Adipocyte (in vitro differentiated cells): ENCODE measurements at regions not wholly inside any gene's neighbourhood (a gene's known extent, or its start where the extent isn't known, plus 50 kb on each side); places are given as distances from the start of the nearest gene placed in this dataset.

ENCODE experiments used
- DNase-seq: peaks from one replicate; pipeline ENCODE4 v3.0.0-alpha.2; 2015; ENCODE audit warnings: low read depth
- H3K27me3 ChIP-seq: replicated peaks from 2 replicates; pipeline ENCODE4 v1.7.0; 2013; ENCODE audit warnings: mild to moderate bottlenecking, low read length, moderate library complexity; ENCODE audit not compliant: control insufficient read depth, insufficient read depth
- H3K36me3 ChIP-seq: 2 replicates; pipeline ENCODE4 v1.7.0; 2013; ENCODE audit warnings: low read length, mild to moderate bottlenecking, moderate library complexity; ENCODE audit not compliant: control insufficient read depth, insufficient read depth, severe bottlenecking
- H3K4me1 ChIP-seq: 2 replicates; pipeline ENCODE4 v1.7.0; 2013; ENCODE audit warnings: mild to moderate bottlenecking, low read length, moderate library complexity; ENCODE audit not compliant: control insufficient read depth, insufficient read depth
- H3K4me3 ChIP-seq: 2 replicates; pipeline ENCODE4 v1.7.0; 2013; ENCODE audit warnings: mild to moderate bottlenecking, low read length, moderate library complexity
- H3K9ac ChIP-seq: 2 replicates; pipeline ENCODE4 v1.7.0; 2013; ENCODE audit warnings: mild to moderate bottlenecking, low read length, moderate library complexity
- H3K9me3 ChIP-seq: 2 replicates; pipeline ENCODE4 v1.7.0; 2013; ENCODE audit warnings: mild to moderate bottlenecking, low read length, moderate library complexity; ENCODE audit not compliant: control insufficient read depth

DNA sequence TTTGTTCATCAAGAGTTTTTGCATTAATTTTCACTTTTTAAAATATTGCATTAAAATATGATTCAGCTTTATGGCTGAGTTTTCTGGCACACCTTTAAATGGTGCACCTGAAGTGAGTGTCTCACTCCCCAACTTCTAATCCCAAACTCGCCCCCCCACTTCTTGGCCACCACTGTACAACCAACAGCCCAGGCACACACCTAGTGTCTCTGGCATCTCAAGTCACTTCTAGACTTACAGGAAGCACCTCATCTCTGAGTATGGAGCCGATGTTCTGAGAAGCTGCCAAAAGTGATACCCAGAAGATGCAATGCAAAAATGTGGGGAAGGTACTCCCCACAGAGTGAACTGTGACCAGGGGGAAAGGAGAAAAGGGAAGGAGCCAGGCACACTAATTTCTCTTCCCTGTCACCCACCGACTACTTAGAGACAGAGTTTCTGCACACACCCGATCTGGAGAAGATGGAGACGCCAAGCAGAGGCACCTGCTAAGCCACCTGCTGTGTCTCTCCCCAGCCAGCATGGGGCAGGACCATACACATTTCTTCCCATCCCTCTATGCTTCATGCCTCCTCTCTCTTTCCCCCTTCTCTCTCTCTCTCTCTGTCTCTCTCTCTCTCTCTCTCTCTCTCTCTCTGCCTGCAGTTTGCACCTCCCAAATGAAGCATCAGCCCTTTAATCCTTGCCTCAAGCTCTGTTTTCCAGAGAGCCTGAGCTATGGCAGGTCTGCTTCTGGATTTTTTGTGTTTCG is 155.3 kb upstream of the ZNF507 start:
- Histone ChIP-seq H3K27me3 (no peaks in the 10 kb centered on the region), H3K9ac (no peak overlapping the region), H3K4me1 (no peaks in the 10 kb centered on the region), H3K36me3 (no peaks in the 10 kb centered on the region), H3K4me3 (no peak overlapping the region), H3K9me3 (peaks cover 2% of the 10 kb centered on the region)
- no peak for DNase-seq

DNA sequence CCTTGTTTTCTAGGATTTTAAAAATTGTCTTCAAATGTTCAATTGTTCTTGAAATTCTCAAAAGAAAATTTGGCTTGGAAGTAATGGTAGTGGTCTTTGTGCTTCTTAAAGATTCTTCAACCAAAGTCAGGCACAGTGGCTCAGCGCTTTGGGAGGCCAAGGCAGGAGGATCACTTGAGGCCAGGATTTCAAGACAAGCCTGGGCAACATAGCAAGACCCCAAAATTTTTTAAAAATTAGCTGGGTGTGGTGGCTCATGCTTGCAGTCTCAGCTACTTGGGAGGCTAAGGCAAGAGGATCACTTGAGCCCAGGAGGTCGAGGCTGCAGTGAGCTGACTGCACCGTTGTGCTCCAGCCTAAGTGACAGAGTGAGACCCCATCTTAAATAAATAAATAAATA is 153.5 kb upstream of the ZNF507 start:
- peaks cover 2% of the 10 kb centered on the region for H3K27me3 ChIP-seq
- H3K9ac ChIP-seq: no peak overlapping the region
- no peak for DNase-seq
- no peaks in the 10 kb centered on the region for H3K4me1 ChIP-seq
- H3K36me3 ChIP-seq: no peaks in the 10 kb centered on the region
- peaks cover 2% of the 10 kb centered on the region for H3K9me3 ChIP-seq
- no peak overlapping the region for H3K4me3 ChIP-seq

DNA sequence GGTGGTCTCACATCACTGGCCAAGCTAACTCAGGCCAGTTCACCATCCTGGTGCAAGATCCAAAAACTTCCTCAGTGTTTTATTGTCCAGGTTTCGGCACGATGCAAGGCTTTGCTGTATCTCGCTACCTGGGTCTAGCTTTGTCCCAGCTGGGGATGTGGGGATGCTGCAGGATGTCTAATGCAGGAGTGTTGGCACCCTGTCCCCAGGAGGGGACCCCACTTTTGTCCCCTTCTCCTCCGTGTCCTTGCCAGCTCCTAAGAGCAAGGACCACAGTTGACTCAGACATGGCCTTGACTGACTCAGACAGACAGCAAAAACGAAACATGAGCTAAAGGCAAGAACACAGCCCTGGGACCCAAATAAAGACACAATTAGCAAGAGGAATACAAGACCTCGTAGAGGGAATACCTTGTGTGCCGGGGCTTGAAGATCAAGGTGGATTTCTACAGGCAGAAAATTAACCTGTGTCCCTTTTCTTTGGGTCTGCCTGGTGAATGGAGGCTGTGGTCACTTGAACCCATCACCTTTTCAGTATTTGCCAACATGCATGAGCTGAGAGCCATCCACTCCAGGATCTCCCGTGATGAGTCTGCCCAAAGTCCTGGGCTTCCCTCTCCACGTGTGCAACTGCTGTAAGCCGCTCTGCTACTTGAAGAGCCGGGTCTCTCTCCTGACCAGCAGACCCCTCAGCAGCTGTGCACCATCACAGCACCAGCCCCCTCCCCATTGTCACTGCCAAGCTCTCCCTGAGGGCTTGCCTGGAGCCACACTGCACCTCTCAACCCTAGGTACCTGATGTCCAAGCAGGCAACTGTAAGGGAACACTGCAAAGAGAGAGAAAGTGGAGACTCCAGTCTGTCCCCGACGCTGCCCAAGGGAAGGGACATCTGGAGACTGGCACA is 149.5 kb upstream of the ZNF507 start:
- Histone ChIP-seq H3K36me3 (no peaks in the 10 kb centered on the region), H3K9me3 (peaks cover 2% of the 10 kb centered on the region), H3K4me1 (no peaks in the 10 kb centered on the region), H3K4me3 (no peak overlapping the region), H3K27me3 (peaks cover 14% of the 10 kb centered on the region), H3K9ac (no peak overlapping the region)
- DNase-seq: no peak

DNA sequence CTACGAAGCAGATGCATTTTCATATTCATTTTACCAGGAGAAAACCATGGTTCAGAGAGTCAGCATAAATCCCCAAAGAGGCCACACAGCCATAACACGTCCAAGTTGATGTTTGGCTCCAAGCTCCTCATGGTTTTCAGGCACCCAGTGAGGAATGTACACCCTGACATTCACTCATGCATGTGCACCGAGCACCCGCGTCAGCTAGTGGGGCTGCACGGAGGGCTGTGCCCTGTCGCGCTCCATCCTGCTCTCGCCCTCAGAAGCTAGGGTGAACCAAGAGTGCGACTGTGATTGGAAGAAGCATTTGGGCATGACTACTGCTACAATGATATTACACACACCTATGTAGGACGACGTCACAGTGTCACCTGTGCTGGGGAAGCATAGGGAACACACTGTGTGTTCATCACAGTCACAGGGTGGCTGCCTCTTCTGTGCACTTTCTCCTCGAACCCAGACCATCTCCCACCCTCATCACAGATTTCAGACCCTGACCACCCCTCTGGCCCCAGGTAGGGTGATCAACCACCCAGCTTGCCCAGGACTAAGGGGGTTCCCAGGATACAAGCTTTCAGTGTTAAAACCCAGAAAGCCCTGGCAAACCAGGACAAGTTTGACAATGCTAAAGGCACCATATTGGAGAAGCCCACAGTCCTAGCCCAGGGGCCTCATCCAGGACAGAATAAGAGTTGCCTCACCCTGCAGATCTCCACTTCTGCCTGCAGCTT is 148.6 kb upstream of the ZNF507 start:
- no peak for DNase-seq
- Histone ChIP-seq H3K9me3 (peaks cover 2% of the 10 kb centered on the region), H3K9ac (no peak overlapping the region), H3K4me3 (no peak overlapping the region), H3K36me3 (no peaks in the 10 kb centered on the region), H3K4me1 (no peaks in the 10 kb centered on the region), H3K27me3 (peaks cover 14% of the 10 kb centered on the region)

DNA sequence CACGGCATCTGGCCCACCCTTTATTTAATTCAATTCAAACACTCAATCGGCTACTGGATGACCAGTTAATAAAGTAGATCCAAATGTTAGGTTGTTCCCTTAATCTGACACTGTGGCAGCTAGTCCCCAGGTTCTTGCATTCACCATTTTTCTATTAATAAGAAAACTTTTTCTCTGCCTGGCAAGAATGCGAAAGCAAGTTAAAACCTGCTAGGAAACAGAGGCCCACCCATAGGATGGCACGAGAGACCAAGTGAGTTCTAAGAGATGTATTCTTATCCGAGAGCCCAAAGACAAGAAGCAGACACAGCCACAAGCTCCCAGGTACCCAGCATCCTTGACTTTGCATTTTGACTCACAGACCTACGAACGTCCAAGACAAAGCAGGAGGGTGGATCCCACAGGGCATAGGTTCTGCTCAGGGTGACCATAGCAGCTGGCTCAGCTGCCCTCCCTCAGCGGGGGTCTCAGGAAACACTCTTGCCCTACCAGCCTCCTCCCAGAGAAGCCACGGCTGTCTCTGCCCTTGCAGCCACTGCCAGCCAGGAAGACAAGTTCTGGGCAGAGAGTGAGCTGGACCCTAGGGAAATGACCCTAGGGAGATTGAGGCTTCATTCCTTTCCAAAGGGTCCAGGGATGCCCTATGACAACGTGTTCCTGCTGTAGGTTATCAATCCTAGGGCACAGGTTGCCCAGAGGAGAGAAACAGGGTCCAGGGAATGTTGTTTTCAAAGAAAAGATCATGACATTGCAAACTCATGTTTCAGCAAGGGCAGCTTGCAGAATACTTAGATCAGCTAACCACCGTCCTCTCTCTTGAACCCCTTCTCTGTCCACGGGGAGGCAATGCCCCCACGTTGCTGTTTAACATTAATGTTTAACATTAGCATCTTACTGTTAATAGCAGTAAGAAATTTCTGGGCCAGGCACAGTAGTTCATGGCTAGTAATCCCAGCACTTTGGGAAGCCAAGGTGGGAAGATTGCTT is 147.2 kb upstream of the ZNF507 start:
- DNase-seq: no peak
- Histone ChIP-seq H3K4me3 (no peak overlapping the region), H3K4me1 (no peaks in the 10 kb centered on the region)

DNA sequence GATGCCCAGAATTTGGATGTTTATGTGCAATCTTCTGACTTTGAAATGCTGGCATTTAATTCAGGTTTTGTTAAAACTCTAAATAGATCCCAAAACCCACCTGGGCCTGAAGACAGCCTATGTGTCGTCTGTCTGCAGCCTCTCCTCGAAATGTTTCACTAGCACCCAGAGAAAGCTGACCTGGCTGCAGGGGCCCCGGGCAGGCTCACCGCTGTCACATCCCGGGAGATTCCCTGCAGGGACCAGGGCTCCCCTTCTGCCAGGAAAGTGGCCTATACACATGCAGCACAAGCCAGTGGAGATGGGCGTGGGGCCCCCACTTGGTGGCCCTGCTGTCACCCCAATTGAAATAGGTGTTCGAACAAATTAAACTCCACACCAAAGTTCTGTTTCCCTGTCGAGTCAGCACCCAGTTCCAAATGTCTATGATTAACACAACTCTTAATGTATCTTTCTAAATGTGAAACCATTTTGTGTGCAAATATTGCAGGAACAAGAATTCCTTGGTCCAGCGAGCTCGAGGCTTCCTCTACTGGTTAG is 145.8 kb upstream of the ZNF507 start:
- H3K4me1 ChIP-seq: no peaks in the 10 kb centered on the region
- no peak for DNase-seq
- no peak overlapping the region for H3K4me3 ChIP-seq
- H3K36me3 ChIP-seq: no peaks in the 10 kb centered on the region
- no peak overlapping the region for H3K9ac ChIP-seq
- H3K9me3 ChIP-seq: no peaks in the 10 kb centered on the region
- H3K27me3 ChIP-seq: peaks cover 14% of the 10 kb centered on the region

More for the DNA sequence above, 147.2 kb upstream of the ZNF507 start:
- Histone ChIP-seq H3K9me3 (no peaks in the 10 kb centered on the region), H3K27me3 (peaks cover 14% of the 10 kb centered on the region), H3K36me3 (no peaks in the 10 kb centered on the region), H3K9ac (no peak overlapping the region)

DNA sequence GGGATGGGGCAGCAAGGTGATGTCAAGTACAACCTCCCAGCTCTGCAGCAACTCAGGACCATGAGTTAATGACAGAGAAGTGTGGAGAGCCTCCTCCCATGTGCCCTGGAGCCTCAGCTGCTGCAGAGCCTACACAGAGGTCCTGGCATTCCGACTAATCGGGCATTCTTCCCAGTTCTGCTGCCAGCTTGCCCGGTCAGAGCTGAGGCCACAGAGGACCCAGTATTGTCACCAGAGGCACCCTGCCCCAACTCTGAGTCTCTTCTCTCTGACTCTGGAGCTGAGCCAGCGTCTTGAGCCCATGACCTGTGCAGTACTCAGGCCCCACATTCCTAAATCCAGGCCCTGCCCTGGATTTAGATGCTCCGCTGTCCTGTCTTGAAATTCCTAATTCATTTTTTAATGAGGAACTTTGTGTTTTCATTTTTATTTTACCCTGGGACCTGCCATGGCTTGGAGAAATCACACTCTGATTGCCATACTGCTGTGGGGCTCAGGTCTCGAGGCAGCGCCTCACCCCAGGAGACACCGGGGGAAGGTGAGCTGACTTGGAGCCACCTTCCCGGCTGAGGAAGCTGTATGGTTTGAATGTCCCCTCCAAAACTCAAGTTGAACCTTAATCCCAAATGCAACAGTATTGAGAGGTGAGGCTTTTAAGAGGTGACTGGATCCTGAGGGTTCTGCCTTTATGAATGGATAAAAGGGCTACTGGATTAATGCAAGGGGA is 144.9 kb upstream of the ZNF507 start:
- no peak for DNase-seq
- Histone ChIP-seq H3K4me3 (no peak overlapping the region), H3K36me3 (no peaks in the 10 kb centered on the region), H3K9ac (no peak overlapping the region), H3K27me3 (peaks cover 14% of the 10 kb centered on the region), H3K4me1 (no peaks in the 10 kb centered on the region), H3K9me3 (no peaks in the 10 kb centered on the region)

DNA sequence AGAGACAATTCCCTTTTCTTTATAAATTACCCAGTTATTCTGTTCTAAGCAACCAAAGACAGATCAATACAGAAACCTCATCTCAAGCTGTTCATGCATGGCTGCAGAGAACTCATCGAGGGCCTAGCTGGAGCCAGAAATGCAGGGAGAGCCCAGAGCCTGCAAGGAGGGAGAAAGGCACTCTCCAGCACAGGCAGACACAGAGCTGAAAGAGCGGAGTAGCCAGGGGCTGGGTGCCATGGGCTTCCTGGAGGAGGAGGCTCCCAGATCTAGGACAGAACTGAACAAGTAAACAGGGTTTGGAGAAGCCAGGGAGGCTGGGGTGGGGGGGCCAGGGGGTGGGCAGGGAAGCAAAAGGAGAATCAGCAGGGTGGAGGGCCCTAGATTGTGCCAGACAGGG is 144.2 kb upstream of the ZNF507 start:
- Histone ChIP-seq H3K27me3 (peaks cover 14% of the 10 kb centered on the region), H3K9me3 (no peaks in the 10 kb centered on the region), H3K4me3 (no peak overlapping the region), H3K9ac (no peak overlapping the region), H3K4me1 (no peaks in the 10 kb centered on the region), H3K36me3 (no peaks in the 10 kb centered on the region)
- DNase-seq: no peak

DNA sequence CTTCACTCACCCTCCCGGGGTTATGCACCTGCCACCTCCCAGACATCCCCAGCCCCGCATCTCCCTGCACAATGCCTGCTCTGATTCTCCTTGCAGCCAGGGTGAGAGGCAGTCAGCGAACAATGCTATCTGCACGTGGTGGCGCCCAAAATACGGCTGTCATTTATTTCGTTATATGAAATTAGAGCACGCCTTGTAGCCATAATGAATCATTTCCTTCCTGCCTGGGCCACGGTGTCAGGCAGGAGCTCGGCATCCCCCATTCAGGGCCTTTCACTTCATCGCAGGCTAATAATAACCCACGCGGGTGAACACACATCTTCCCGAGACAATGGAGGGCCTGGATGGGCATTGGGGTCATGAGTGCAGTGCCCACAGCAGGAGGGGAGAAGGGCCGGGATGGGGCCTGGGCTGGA is 143.8 kb upstream of the ZNF507 start:
- DNase-seq: no peak
- Histone ChIP-seq H3K27me3 (peaks cover 14% of the 10 kb centered on the region), H3K9me3 (no peaks in the 10 kb centered on the region), H3K4me3 (no peak overlapping the region), H3K4me1 (no peaks in the 10 kb centered on the region), H3K36me3 (no peaks in the 10 kb centered on the region), H3K9ac (no peak overlapping the region)

DNA sequence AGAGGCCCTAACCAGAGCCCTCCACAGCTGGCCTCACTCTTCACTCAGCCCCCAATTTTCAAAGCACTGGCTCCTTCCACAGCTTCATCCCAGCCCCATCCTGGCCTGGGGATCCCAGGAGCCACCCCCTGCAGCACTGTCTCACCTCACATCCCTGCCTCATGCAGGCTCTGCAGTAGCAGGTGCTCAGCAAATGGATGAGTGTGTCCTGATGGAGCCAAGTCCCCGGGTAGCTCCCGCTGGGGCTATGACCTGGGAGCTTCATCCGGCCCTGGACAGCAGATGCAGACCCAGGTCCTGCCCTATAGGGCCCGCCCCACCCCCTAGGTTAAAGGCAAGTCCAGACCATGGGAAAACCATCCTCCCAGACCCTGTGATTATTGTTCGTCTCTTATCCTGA is 143.2 kb upstream of the ZNF507 start:
- Histone ChIP-seq H3K4me1 (no peaks in the 10 kb centered on the region), H3K4me3 (no peak overlapping the region), H3K9me3 (no peaks in the 10 kb centered on the region), H3K9ac (no peak overlapping the region), H3K27me3 (peaks cover 9% of the 10 kb centered on the region), H3K36me3 (no peaks in the 10 kb centered on the region)
- DNase-seq: no peak
